ENCODE measurements at regions not wholly inside any gene's neighbourhood (a gene's known extent, or its start where the extent isn't known, plus 50 kb on each side); places are given as distances from the start of the nearest gene placed in this dataset.

- TF ChIP-seq POLR2AphosphoS5 (IDR thresholded peaks at IDR 0.05; ENCODE audit: low read depth, low read length) (no peak), POLR2A (IDR thresholded peaks at IDR 0.05; ENCODE audit: low read depth, low read length) (no peak), SPI1 (IDR thresholded peaks at IDR 0.05; ENCODE audit: low read depth, low read length) (no peak), TAF1 (IDR thresholded peaks at IDR 0.05; ENCODE audit: low read depth, low read length) (no peak), PAX5 (IDR thresholded peaks at IDR 0.05; ENCODE audit: insufficient read depth, low read length, severe bottlenecking) (no peak)
Measured at GRCh38 chr2:163374282-163374681, 361.5 kb downstream of the FIGN start.
